ENCODE measurements at regions not wholly inside any gene's neighbourhood (a gene's known extent, or its start where the extent isn't known, plus 50 kb on each side); places are given as distances from the start of the nearest gene placed in this dataset.

DNA sequence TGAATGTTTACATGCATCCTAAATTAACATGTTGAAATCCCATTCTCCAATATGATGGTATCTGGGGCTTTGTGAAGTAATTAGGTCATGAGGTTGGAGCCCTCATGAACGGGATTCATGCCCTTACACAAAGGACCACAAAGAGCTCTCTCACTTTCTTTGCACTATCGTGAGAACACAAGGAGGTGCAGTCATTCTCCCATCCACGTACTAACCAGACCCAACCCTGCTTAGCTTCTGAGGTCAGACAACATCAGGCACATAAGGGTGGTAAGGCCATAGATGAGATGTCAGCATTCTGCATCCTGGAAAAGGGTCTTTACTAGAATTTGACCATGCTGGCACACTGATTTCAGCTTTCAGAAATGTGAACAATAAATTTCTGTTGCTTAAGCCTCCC, 1211.9 kb upstream of the MIR17HG start:
- TF ChIP-seq, protein P1, sequence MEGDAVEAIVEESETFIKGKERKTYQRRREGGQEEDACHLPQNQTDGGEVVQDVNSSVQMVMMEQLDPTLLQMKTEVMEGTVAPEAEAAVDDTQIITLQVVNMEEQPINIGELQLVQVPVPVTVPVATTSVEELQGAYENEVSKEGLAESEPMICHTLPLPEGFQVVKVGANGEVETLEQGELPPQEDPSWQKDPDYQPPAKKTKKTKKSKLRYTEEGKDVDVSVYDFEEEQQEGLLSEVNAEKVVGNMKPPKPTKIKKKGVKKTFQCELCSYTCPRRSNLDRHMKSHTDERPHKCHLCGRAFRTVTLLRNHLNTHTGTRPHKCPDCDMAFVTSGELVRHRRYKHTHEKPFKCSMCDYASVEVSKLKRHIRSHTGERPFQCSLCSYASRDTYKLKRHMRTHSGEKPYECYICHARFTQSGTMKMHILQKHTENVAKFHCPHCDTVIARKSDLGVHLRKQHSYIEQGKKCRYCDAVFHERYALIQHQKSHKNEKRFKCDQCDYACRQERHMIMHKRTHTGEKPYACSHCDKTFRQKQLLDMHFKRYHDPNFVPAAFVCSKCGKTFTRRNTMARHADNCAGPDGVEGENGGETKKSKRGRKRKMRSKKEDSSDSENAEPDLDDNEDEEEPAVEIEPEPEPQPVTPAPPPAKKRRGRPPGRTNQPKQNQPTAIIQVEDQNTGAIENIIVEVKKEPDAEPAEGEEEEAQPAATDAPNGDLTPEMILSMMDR (IDR thresholded peaks at IDR 0.05; ENCODE audit: insufficient read depth, low read length), result no peak
- TF ChIP-seq, protein P2, sequence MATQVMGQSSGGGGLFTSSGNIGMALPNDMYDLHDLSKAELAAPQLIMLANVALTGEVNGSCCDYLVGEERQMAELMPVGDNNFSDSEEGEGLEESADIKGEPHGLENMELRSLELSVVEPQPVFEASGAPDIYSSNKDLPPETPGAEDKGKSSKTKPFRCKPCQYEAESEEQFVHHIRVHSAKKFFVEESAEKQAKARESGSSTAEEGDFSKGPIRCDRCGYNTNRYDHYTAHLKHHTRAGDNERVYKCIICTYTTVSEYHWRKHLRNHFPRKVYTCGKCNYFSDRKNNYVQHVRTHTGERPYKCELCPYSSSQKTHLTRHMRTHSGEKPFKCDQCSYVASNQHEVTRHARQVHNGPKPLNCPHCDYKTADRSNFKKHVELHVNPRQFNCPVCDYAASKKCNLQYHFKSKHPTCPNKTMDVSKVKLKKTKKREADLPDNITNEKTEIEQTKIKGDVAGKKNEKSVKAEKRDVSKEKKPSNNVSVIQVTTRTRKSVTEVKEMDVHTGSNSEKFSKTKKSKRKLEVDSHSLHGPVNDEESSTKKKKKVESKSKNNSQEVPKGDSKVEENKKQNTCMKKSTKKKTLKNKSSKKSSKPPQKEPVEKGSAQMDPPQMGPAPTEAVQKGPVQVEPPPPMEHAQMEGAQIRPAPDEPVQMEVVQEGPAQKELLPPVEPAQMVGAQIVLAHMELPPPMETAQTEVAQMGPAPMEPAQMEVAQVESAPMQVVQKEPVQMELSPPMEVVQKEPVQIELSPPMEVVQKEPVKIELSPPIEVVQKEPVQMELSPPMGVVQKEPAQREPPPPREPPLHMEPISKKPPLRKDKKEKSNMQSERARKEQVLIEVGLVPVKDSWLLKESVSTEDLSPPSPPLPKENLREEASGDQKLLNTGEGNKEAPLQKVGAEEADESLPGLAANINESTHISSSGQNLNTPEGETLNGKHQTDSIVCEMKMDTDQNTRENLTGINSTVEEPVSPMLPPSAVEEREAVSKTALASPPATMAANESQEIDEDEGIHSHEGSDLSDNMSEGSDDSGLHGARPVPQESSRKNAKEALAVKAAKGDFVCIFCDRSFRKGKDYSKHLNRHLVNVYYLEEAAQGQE (IDR thresholded peaks at IDR 0.05; ENCODE audit: insufficient replicate concordance, low read depth), result no peak
- no peak for TF ChIP-seq POLR2AphosphoS5 (IDR thresholded peaks at IDR 0.05; ENCODE audit: low read depth)
- TF ChIP-seq SPI1 (IDR thresholded peaks at IDR 0.05; ENCODE audit: borderline replicate concordance, low read depth), result no peak
